Esophagus squamous epithelium (tissue), 5 donors: ENCODE measurements at regions not wholly inside any gene's neighbourhood (a gene's known extent, or its start where the extent isn't known, plus 50 kb on each side); places are given as distances from the start of the nearest gene placed in this dataset.

Experiments
- DNase-seq: peaks from one replicate; lab custom pipeline; 2025; lab: John Stamatoyannopoulos, UW
- H3K27ac ChIP-seq, 4 donors: fragments of 200-600 bp; sonication (generic); one replicate each; pipeline ENCODE4 v1.5.1; 2016 to 2019; ENCODE audit warnings: mild to moderate bottlenecking in 1 of 4
- H3K27me3 ChIP-seq, 4 donors: fragments of 200-600 bp; sonication (generic); 1 replicate in 3 of 4; 2 replicates in 1 of 4; pipeline versions ENCODE4 v1.5.1 to v1.6.0; 2017 to 2021; ENCODE audit warnings: antibody characterized with exemption in 1 of 4
- H3K36me3 ChIP-seq, 3 donors: fragments of 200-600 bp; sonication (generic); one replicate each; pipeline ENCODE4 v1.5.1; 2016 to 2019
- H3K4me1 ChIP-seq, 3 donors: fragments of 200-600 bp; sonication (generic); one replicate each; pipeline ENCODE4 v1.5.1; 2017 to 2019
- H3K4me3 ChIP-seq, 4 donors: fragments of 200-600 bp; sonication (generic); 1 replicate in 3 of 4; 2 replicates in 1 of 4; pipeline ENCODE4 v1.5.1; 2016 to 2019; ENCODE audit warnings: mild to moderate bottlenecking in 2 of 4, moderate library complexity in 1 of 4
- H3K9me3 ChIP-seq, 3 donors: fragments of 200-600 bp; sonication (generic); one replicate each; pipeline ENCODE4 v1.5.1; 2016 to 2019
- CTCF ChIP-seq, 6 experiments: fragments of 450-650 bp in 4 of 6; fragments of 200-600 bp in 2 of 6; sonication (generic) in 2 of 6; IDR thresholded peaks; one replicate each; pipeline ENCODE4 v1.5.1; 2016 to 2019; ENCODE audit warnings: antibody characterized with exemption in 6 of 6, mild to moderate bottlenecking in 4 of 6, moderate library complexity in 4 of 6
- POLR2A ChIP-seq, 4 donors: fragments of 450-650 bp; IDR thresholded peaks; one replicate each; pipeline ENCODE4 v1.6.1; 2017; ENCODE audit warnings: antibody characterized with exemption in 4 of 4, mild to moderate bottlenecking in 4 of 4, moderate library complexity in 3 of 4
- WGBS, 2 donors: methylation state at CpG; one replicate each; pipeline ENCODE4 v1.1.5; 2018; 5-methylcytosine and 5-hydroxymethylcytosine counted together
- intact Hi-C: fragments of 100-400 bp; cut with DNase I; formaldehyde crosslinking; loops from one replicate; pipeline ENCODE4 v1.15.0; 2022
- donor health status: DM: yes; HTN: yes; CAD: no.

GRCh38 chr2:20542746-20543468 lies 96.0 kb downstream of the RHOB start:
- no peak overlapping the region for H3K27ac ChIP-seq
- H3K27me3 ChIP-seq: no peaks in the 10 kb centered on the region
- peaks cover 0 to 3% (median 0%) of the 10 kb centered on the region in 3 donors for H3K9me3 ChIP-seq
- TF ChIP-seq POLR2A (IDR thresholded peaks at IDR 0.05) (no peak), CTCF (IDR thresholded peaks at IDR 0.05) (no peak)
- intact Hi-C loops: no loop called here
- no peak for DNase-seq
- H3K36me3 ChIP-seq: no peaks in the 10 kb centered on the region
- WGBS, 2 donors: 67 to 74% methylated on average over 13 of the region's 13 CpGs
- no peak overlapping the region for H3K4me3 ChIP-seq
- H3K4me1 ChIP-seq: peaks cover 4 to 46% (median 12%) of the 10 kb centered on the region in 3 donors

GRCh38 chr2:20543469-20544152 lies 96.7 kb downstream of the RHOB start:
- Histone ChIP-seq H3K36me3 (no peaks in the 10 kb centered on the region), H3K27me3 (no peaks in the 10 kb centered on the region), H3K27ac (no peak overlapping the region), H3K4me1 (peaks cover 4 to 39% (median 12%) of the 10 kb centered on the region in 3 donors), H3K9me3 (peaks cover 0 to 3% (median 0%) of the 10 kb centered on the region in 3 donors), H3K4me3 (no peak overlapping the region)
- TF ChIP-seq CTCF (IDR thresholded peaks at IDR 0.05) (no peak), POLR2A (IDR thresholded peaks at IDR 0.05) (no peak)
- intact Hi-C loops: no loop called here
- WGBS, 2 donors: 55 to 68% methylated on average over 6 to 8 of the region's 9 CpGs
- DNase-seq: no peak

- Histone ChIP-seq H3K27me3 (no peaks in the 10 kb centered on the region), H3K9me3 (peaks cover 0 to 3% (median 0%) of the 10 kb centered on the region in 3 donors), H3K4me1 (peaks cover 4 to 33% (median 12%) of the 10 kb centered on the region in 3 donors), H3K4me3 (no peak overlapping the region), H3K36me3 (no peaks in the 10 kb centered on the region), H3K27ac (no peak overlapping the region)
- no peak for DNase-seq
- WGBS, 2 donors: 84 to 90% methylated on average over 3 to 5 of the region's 8 CpGs
- intact Hi-C loops: no loop called here
- TF ChIP-seq CTCF (IDR thresholded peaks at IDR 0.05) (no peak), POLR2A (IDR thresholded peaks at IDR 0.05) (no peak)
Measured at GRCh38 chr2:20544153-20544747, 97.4 kb downstream of the RHOB start.

GRCh38 chr2:20549144-20549543 lies 101.8 kb downstream of the HS1BP3 start:
- intact Hi-C loops: no loop called here
- no peak for TF ChIP-seq POLR2A (IDR thresholded peaks at IDR 0.05)
- TF ChIP-seq CTCF (IDR thresholded peaks at IDR 0.05): no peak
- no peaks in the 10 kb centered on the region for H3K27me3 ChIP-seq
- H3K4me1 ChIP-seq: peaks cover 0 to 11% (median 0%) of the 10 kb centered on the region in 3 donors
- 83 to 88% methylated on average over 6 to 9 of the region's 9 CpGs for WGBS, 2 donors
- no peak overlapping the region for H3K27ac ChIP-seq
- peaks cover 0 to 3% (median 0%) of the 10 kb centered on the region in 3 donors for H3K9me3 ChIP-seq
- no peaks in the 10 kb centered on the region for H3K36me3 ChIP-seq
- DNase-seq: no peak
- H3K4me3 ChIP-seq: no peak overlapping the region
